ENCODE measurements at regions not wholly inside any gene's neighbourhood (a gene's known extent, or its start where the extent isn't known, plus 50 kb on each side); places are given as distances from the start of the nearest gene placed in this dataset.

DNA sequence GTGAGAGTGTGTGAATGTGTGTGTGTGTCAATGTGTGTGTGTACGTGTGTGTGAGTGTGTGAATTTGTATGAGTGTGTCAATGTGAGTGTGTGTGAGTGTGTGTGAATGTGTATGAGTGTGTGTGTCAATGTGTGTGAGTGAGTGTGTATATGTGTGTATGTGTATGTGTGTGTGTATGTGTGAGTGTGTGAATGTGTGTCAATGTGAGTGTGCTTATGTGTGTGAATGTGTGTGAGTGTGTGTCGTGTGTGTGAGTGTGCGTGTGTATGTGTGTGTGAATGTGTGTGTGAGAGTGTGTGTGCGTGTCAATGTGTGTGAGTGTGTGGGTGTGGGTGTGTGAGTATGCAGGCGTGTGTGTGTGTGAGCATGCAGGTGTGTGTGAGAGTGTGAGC lies 93.5 kb upstream of the ALDH1A3 start:
- TF ChIP-seq CTCF (IDR thresholded peaks at IDR 0.05): no peak
- no peak for TF ChIP-seq POLR2A (IDR thresholded peaks at IDR 0.05)

All from thyroid gland (tissue), 4 donors.